Tibial nerve (tissue), 3 donors: ENCODE measurements at regions not wholly inside any gene's neighbourhood (a gene's known extent, or its start where the extent isn't known, plus 50 kb on each side); places are given as distances from the start of the nearest gene placed in this dataset.

Experiments
- EP300 ChIP-seq, 2 donors: sonication (generic); formaldehyde crosslinking; IDR thresholded peaks; one replicate each; pipeline ENCODE4 v1.6.1; 2017; ENCODE audit warnings: antibody characterized with exemption in 2 of 2, mild to moderate bottlenecking in 1 of 2
- POLR2A ChIP-seq, 2 donors: fragments of 450-650 bp; IDR thresholded peaks; one replicate each; pipeline ENCODE4 v1.6.1; 2017; ENCODE audit warnings: antibody characterized with exemption in 2 of 2, mild to moderate bottlenecking in 2 of 2, moderate library complexity in 2 of 2

GRCh38 chr16:9199751-9200150 is 108.3 kb downstream of the HAPSTR1 start:
- TF ChIP-seq EP300 (IDR thresholded peaks at IDR 0.05) (no peak), POLR2A (IDR thresholded peaks at IDR 0.05) (no peak)
